Loucy (cell line): ENCODE measurements at regions not wholly inside any gene's neighbourhood (a gene's known extent, or its start where the extent isn't known, plus 50 kb on each side); places are given as distances from the start of the nearest gene placed in this dataset.

Experiments
- H2AFZ ChIP-seq: fragments of 200-600 bp; sonication (generic); 2 replicates; pipeline ENCODE4 v1.6.0; 2016; ENCODE audit warnings: antibody characterized with exemption, mild to moderate bottlenecking, low read length, moderate library complexity
- H3F3A ChIP-seq: fragments of 200-600 bp; 2 replicates; pipeline ENCODE4 v1.6.0; 2016; ENCODE audit warnings: antibody characterized with exemption, low read depth, mild to moderate bottlenecking
- H3K27me3 ChIP-seq: fragments of 200-600 bp; sonication (generic); 2 replicates; pipeline ENCODE4 v1.6.1; 2014; ENCODE audit warnings: low read length, mild to moderate bottlenecking; ENCODE audit not compliant: insufficient read depth, poor library complexity, severe bottlenecking
- H3K36me3 ChIP-seq: fragments of 200-600 bp; sonication (generic); 2 replicates; pipeline ENCODE4 v1.6.1; 2016; ENCODE audit warnings: low read length; ENCODE audit not compliant: insufficient read depth
- H3K4me1 ChIP-seq: fragments of 200-600 bp; sonication (generic); 2 replicates; pipeline ENCODE4 v1.5.1; 2014; ENCODE audit warnings: low read length, mild to moderate bottlenecking; ENCODE audit not compliant: insufficient read depth, poor library complexity, severe bottlenecking
- H3K4me2 ChIP-seq: fragments of 200-600 bp; sonication (generic); 2 replicates; pipeline ENCODE4 v1.6.0; 2014; ENCODE audit warnings: antibody characterized with exemption, low read length, low read depth, mild to moderate bottlenecking; ENCODE audit not compliant: poor library complexity, severe bottlenecking
- H3K4me3 ChIP-seq: fragments of 200-600 bp; sonication (generic); 2 replicates; pipeline ENCODE4 v1.5.1; 2014; ENCODE audit warnings: low read length, mild to moderate bottlenecking, mixed read lengths; ENCODE audit not compliant: poor library complexity, severe bottlenecking
- H3K79me2 ChIP-seq: fragments of 200-600 bp; sonication (generic); 2 replicates; pipeline ENCODE4 v1.6.1; 2014; ENCODE audit warnings: low read length; ENCODE audit not compliant: insufficient read depth
- H3K9ac ChIP-seq: fragments of 200-600 bp; sonication (generic); 2 replicates; pipeline ENCODE4 v1.6.0; 2014; ENCODE audit warnings: mild to moderate bottlenecking, low read depth, low read length, moderate library complexity; ENCODE audit not compliant: poor library complexity, severe bottlenecking
- H3K9me2 ChIP-seq: fragments of 200-600 bp; sonication (generic); replicated peaks from 2 replicates; pipeline ENCODE4 v1.6.1; 2016; ENCODE audit warnings: low read depth, low read length, mixed read lengths
- H3K9me3 ChIP-seq: fragments of 200-600 bp; sonication (generic); 2 replicates; pipeline ENCODE4 v1.6.1; 2014; ENCODE audit warnings: mild to moderate bottlenecking, antibody characterized with exemption, low read length, low read depth; ENCODE audit not compliant: insufficient read depth
- H4K20me1 ChIP-seq: fragments of 200-600 bp; sonication (generic); 2 replicates; pipeline ENCODE4 v1.6.0; 2014; ENCODE audit warnings: antibody characterized with exemption, low read length, mild to moderate bottlenecking; ENCODE audit not compliant: insufficient read depth, poor library complexity, severe bottlenecking
- EZH2phosphoT487 ChIP-seq: fragments of 200-600 bp; IDR thresholded peaks from 2 replicates; pipeline ENCODE4 v1.6.1; 2018; ENCODE audit warnings: antibody characterized with exemption, mild to moderate bottlenecking, moderate library complexity, borderline replicate concordance
- TF ChIP-seq, protein P1 (sequence below): fragments of 200-600 bp; sonication (generic); conservative IDR thresholded peaks from 2 replicates; pipeline ENCODE4 v1.5.1; 2014; ENCODE audit warnings: mild to moderate bottlenecking, antibody characterized with exemption, low read length

DNA sequence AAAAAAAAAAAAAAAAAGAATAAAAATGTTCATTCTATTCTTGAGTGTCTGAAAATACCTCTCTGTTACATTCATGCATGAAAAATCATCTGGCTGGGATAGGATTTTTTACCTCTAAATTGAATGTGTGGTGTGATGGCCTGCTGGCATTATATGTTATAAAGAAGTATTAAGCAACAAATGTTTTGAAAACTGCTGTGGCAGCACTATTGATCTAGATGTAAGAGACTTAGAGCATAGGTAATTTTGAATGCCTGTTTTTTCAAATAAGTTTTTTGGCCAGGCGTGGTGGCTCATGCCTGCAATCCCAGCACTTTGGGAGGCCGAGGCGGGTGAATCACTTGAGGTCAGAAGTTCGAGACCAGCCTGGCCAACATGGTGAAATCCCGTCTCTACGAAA, 147.0 kb upstream of the LINC00305 start:
- no peaks in the 10 kb centered on the region for H3F3A ChIP-seq
- no peak overlapping the region for H3K9ac ChIP-seq
- H2AFZ ChIP-seq, result no peak overlapping the region
- no peak overlapping the region for H3K4me2 ChIP-seq
- H3K79me2 ChIP-seq, result no peaks in the 10 kb centered on the region
- no peaks in the 10 kb centered on the region for H3K27me3 ChIP-seq
- no peaks in the 10 kb centered on the region for H4K20me1 ChIP-seq
- no peaks in the 10 kb centered on the region for H3K4me1 ChIP-seq
- H3K4me3 ChIP-seq, result no peak overlapping the region
- H3K9me3 ChIP-seq, result no peaks in the 10 kb centered on the region
- TF ChIP-seq, protein P1, sequence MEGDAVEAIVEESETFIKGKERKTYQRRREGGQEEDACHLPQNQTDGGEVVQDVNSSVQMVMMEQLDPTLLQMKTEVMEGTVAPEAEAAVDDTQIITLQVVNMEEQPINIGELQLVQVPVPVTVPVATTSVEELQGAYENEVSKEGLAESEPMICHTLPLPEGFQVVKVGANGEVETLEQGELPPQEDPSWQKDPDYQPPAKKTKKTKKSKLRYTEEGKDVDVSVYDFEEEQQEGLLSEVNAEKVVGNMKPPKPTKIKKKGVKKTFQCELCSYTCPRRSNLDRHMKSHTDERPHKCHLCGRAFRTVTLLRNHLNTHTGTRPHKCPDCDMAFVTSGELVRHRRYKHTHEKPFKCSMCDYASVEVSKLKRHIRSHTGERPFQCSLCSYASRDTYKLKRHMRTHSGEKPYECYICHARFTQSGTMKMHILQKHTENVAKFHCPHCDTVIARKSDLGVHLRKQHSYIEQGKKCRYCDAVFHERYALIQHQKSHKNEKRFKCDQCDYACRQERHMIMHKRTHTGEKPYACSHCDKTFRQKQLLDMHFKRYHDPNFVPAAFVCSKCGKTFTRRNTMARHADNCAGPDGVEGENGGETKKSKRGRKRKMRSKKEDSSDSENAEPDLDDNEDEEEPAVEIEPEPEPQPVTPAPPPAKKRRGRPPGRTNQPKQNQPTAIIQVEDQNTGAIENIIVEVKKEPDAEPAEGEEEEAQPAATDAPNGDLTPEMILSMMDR, result no peak
- TF ChIP-seq EZH2phosphoT487, result no peak
- no peaks in the 10 kb centered on the region for H3K36me3 ChIP-seq
- no peaks in the 10 kb centered on the region for H3K9me2 ChIP-seq

DNA sequence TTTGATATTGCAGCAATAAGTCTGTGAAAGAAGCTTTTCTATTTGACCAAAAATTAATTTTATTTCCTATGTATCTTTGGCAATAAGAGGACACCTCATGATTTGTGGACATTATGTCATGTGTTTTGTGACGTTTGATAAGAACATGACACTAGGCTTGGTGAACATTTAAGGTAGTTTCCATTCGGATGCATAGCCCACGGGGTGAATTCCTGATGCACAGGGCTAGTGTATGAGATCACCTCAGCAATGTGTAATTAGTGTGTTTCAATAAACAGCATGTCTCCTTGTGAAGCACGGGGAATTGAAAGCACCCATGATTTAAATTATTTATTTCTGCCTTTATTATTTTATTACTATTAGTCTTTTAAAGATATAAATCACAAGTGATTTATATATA, 146.1 kb upstream of the LINC00305 start:
- no peak overlapping the region for H2AFZ ChIP-seq
- no peak for TF ChIP-seq EZH2phosphoT487
- TF ChIP-seq, protein P1, result no peak
- no peaks in the 10 kb centered on the region for H3K79me2 ChIP-seq
- no peaks in the 10 kb centered on the region for H3K36me3 ChIP-seq
- no peaks in the 10 kb centered on the region for H3K9me2 ChIP-seq
- H3F3A ChIP-seq, result no peaks in the 10 kb centered on the region
- H3K4me3 ChIP-seq, result no peak overlapping the region
- no peak overlapping the region for H3K9ac ChIP-seq
- no peaks in the 10 kb centered on the region for H3K9me3 ChIP-seq
- no peaks in the 10 kb centered on the region for H3K27me3 ChIP-seq
- H4K20me1 ChIP-seq, result no peaks in the 10 kb centered on the region
- no peaks in the 10 kb centered on the region for H3K4me1 ChIP-seq
- H3K4me2 ChIP-seq, result no peak overlapping the region

DNA sequence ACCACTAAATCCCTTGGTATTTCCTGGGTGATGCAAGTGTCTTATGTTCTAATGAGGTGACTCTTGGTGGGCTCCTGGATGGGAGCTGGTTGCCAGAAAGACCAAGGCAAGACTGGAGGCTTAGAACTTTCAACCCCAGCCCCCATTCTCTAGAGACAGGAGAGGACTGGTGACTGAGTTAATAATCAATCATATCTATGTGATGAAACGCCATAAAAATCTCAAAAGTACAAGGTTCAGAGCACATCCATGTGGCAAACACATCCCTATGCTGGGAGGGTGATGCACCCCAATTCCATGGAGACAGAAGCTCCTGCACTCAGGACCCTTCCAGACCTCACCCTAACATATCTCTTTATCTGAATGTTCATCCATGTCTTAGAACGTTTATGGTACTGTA, 139.5 kb upstream of the LINC00305 start:
- H4K20me1 ChIP-seq, result no peaks in the 10 kb centered on the region

More for the DNA sequence above, 139.5 kb upstream of the LINC00305 start:
- no peaks in the 10 kb centered on the region for H3K27me3 ChIP-seq
- no peaks in the 10 kb centered on the region for H3K9me3 ChIP-seq
- H3F3A ChIP-seq, result no peaks in the 10 kb centered on the region
- H3K4me1 ChIP-seq, result no peaks in the 10 kb centered on the region
- TF ChIP-seq EZH2phosphoT487, result no peak
- TF ChIP-seq, protein P1, result no peak
- no peaks in the 10 kb centered on the region for H3K79me2 ChIP-seq
- no peak overlapping the region for H2AFZ ChIP-seq
- no peak overlapping the region for H3K9ac ChIP-seq
- no peaks in the 10 kb centered on the region for H3K36me3 ChIP-seq
- no peaks in the 10 kb centered on the region for H3K9me2 ChIP-seq
- no peak overlapping the region for H3K4me2 ChIP-seq
- H3K4me3 ChIP-seq, result no peak overlapping the region
